HG03565 (cell line): ENCODE measurements at regions not wholly inside any gene's neighbourhood (a gene's known extent, or its start where the extent isn't known, plus 50 kb on each side); places are given as distances from the start of the nearest gene placed in this dataset.
A peak's percentile ranks its signal among the peaks of the same experiment; 100 is the strongest.

Experiments
- ATAC-seq: cut with Tn5 transposase; IDR thresholded peaks from one replicate; pipeline ENCODE4 v1.9.1; 2021; ENCODE audit warnings: mild to moderate bottlenecking, moderate library complexity; ENCODE audit not compliant: unreplicated experiment

DNA sequence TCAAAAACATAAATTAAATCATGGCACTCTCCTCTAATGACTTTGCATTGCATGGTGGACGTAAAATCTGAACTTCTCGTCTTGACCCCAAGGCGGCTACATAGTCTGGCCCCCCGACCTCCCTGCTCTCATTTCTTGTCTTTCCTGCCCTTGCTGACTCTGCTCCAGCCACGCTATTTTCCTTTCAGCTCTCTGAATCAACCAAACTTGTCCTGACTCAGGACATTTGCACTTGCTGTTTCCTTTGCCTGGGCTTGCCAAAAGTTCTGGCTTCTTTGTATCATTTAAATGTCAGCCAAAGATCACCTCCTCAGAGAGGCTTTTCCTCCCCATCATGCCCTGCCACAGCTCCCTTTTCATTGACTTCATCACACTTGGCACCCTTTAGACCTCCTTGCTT lies 107.7 kb upstream of the NFE2L3 start:
- no peak for ATAC-seq

DNA sequence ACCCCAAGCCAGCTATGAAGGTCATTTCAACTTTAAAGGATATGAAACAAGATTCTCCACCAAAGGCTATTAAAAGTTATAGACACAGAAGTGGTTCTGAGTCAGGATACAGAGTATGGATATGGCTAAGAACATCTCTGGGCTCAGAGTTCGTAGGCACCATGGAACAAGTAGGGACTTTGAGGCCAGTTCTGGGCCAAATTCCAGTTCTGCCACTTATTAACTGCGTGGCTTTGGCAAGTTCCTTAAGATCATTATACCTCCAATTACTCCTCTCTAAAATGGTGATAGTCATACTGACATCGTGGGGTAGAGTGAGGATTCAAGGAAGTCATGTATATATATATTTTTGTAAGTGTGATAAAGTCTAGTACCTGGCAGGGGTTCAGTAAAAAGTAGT lies 105.8 kb upstream of the NFE2L3 start:
- no peak for ATAC-seq

- no peak for ATAC-seq
Measured at GRCh38 chr7:26046878-26047277, 105.1 kb upstream of the NFE2L3 start.

DNA sequence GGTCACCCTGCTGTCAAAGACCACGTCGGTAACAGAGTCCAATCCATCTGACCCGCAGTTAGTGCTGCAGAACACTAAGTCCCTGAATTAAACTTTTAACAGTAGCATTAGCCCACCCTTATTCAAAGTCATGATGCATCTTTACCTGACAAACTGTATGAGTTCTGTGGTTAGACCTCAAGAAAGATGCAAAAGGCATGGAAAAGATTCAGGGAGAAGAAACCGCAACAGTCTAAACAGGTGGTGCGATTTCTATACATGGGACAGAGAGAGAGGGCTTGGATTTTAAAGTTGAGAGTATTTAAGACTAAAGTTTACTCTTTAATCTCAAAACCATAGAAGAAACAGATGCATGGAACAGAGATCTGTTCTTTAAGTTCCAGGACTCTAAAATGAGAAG lies 103.3 kb upstream of the NFE2L3 start:
- no peak for ATAC-seq

DNA sequence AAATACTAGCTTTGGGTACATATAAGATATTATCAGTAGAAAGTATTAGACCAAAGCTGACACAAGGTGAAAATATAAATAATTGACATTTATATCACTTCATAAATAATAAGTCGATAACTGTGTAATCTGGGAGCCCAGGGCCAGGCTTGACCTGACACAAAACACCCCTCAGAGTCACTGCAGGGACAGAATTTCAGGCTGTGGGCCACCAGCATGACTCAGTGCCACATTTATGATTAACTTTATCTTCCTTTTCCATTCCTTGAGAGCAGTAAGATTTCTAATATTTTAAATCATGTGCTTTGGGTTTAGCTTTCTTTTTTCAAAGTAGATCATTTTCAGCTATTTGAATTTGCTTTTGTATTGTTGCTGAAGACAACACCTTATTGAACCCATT lies 102.9 kb upstream of the NFE2L3 start:
- no peak for ATAC-seq

GRCh38 chr7:26051021-26051420 lies 101.0 kb upstream of the NFE2L3 start:
- no peak for ATAC-seq

DNA sequence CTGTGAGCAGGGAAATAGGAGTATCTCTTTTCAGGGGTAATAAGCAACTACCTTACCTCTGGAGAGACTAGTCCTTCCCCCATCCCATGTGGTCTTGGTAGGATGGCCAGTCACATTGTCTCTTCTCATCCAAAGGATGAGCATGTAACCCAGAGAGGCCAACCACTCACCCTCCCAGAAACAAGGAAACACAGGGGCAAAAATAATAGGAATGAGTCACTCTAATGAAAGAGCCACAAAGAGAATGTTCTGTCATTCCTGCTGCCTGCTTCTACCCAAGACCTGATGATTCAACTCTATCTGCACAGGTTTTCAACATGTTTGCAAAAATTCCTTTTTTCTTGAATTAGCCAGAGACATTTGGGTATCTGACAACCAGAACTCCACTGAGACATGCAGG lies 99.3 kb upstream of the NFE2L3 start:
- ATAC-seq: no peak

DNA sequence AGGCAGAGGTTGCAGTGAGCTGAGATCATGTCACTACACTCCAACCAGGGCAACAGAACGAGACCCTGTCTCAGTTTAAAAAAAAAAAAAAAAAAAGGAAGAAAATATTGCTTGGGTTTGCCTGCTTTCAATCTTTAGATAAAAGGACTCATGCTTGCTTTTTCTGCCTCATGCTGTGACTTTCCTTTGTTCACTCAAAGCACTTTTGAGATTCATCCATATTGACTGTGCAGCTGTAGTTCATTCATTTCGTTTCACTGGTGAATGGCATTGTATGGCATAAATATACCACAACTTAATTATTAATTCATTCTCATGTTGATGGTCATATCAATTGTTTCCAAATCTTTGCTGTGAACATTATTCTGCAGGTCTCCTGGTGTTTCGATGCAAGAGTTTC lies 97.6 kb upstream of the NFE2L3 start:
- no peak for ATAC-seq

- no peak for ATAC-seq
Measured at GRCh38 chr7:26055241-26055640, 96.8 kb upstream of the NFE2L3 start.

DNA sequence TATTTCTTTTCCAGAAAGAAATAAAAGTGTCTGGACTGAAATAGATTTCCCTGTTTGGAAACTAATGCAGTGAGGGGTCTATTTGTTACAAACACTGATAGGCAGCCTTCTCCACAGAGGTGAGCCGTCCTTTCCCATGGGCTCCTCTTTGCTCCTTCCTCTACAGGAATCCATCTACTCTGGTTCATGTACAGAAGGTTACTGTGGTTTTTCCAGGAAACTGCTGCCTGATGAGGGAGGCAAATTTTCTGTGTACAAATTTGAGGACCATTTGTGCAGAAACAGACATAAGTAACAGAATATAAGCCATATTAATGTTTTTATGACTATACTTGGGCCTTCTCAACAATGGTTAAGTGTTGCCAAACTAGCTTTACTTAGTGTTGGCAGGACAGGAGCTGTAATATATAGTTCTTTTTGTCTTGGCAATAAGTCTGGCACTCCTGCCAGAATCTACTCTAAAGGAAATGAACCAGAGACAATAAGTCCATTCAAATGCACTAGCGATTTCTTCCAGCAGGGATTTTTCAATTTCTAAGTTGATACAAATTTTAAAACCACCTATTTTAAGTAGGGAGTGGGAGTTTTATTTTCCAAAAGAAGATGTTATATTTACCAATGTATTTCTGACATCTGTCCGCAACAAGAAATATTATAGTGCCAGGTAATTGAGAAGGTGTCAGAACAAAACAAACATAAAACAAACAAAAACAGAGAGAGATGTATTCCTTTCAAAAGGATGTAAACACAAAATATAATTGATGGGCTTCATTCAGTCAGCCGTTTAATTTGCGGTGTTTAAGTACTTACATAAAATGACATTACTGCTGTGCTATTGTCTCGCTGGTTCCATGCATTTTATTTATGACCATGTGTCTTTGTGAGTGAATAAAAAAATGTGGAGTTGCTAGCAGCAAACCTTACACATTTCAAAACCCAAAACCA lies 91.0 kb upstream of the NFE2L3 start:
- ATAC-seq: no peak

GRCh38 chr7:26061678-26062603 lies 90.1 kb upstream of the NFE2L3 start:
- ATAC-seq: no peak

DNA sequence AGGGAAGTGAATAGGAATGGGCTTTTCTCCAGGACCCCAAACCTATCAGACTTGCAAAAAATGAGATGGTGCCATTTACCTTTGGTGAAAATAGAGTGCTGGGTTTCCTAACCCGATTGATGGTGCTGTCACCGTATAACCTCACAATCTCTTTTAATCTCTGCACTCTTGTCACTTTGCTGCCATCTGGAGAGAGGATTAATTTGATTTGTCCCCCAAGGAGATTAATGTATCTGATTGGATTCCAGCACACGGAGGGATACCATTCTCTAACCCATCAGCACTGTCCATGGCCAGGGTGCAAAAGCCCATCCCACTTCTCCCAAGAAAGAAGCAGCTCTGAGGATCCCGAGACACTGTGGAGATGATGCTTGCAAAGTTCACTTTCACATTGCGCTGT lies 86.3 kb upstream of the NFE2L3 start:
- ATAC-seq: no peak

GRCh38 chr7:26066736-26067135 lies 85.3 kb upstream of the NFE2L3 start:
- ATAC-seq: no peak

- no peak for ATAC-seq
Measured at GRCh38 chr7:26070290-26070689, 81.7 kb upstream of the NFE2L3 start.

- ATAC-seq: no peak
Measured at GRCh38 chr7:26071622-26072456, 80.2 kb upstream of the NFE2L3 start.

DNA sequence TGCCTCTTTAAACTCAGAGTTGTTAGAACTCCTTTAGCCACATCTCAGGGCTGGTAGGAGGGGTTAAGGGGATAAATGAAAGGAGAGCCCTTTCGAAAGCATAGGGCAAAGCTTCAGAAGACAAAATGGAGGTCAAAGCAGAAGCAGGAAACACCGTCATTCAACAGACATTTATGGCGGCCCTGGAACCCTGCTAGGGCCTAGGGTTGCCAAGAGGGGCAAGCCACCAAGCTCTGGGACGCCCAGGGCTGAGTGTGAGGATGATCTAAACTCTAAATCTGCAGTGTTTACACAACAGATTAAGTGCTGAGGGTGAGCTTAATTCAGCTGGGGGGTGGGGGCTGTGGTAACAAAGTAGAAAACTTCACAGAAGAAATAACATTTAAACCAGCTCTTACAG lies 79.0 kb upstream of the NFE2L3 start:
- ATAC-seq: no peak

DNA sequence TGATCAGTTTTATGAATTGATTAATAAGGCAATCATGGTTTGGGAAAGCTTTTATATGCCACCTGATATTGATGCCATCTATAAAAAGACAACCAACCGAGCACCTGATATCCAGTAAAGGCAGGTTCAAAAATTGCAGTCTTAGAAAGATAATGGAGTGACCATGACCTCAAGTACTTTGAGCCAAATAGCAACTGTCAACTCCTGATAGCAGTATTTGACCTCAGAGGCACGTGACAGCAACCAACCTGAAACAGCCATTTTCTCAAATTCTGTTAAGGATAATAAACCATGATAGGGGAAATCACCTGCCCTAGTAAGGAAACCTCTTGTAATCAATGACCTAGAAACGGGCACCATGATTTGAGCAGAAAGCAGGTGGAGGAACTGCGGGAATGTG lies 77.1 kb upstream of the NFE2L3 start:
- no peak for ATAC-seq

DNA sequence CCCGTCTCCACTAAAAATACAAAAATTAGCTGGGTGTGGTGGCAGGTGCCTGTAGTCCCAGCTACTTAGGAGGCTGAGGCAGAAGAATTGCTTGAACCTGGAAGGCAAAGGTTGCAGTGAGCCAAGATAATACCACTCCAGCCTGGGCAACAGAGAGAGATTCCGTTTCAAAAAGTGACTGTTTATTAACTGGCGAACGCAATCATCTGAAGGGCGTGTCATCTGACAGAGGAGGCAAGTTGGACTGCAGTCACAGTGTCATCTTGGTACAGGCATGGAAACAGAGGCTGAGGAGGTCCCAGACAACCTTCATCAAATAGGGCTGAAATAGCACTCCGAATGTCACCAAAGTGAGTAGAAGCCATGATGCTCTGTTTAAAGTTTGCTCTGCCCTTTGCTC lies 75.3 kb upstream of the NFE2L3 start:
- ATAC-seq: no peak

DNA sequence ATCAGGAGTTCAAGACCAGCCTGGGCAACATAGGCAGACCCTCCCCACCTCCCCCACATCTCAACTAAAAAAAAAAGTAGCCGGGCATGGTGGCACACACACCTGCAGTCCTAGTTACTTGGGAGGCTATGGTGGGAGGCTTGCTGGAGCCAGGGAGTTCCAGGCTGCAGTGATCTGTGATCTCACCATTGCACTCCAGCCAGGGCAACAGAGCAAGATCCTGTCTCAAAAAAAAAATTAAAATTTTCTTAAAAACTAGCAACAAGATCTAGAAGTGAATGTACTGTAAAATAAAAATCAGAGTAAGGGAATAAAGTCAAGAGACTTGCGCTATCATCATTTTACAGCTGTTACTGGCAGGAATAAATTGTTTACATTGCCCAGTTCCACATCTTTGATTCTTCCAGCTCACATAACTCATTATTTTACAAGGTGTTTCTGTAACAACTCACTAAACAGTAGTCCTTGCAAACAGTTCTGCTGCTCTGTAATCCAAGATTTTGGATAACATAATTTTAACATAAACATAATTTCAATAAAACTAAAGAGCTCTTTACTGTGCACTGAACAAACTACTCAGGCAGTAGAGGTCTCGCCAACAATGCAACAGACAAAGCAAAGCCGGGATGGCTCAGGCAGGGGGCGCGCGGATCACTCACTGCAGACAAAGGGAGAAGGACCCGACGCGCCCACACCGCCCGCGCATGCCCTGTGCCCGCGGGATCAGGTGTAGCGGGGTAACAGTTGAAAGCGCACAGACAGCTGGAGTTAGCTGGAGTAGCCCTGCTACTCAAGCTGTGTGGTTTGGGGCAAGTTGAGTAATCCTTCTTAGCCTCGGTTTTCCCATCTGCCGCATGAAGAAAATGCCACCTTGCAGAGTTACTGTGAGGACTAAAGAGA lies 73.3 kb upstream of the NFE2L3 start:
- ATAC-seq: peak; percentile 70

DNA sequence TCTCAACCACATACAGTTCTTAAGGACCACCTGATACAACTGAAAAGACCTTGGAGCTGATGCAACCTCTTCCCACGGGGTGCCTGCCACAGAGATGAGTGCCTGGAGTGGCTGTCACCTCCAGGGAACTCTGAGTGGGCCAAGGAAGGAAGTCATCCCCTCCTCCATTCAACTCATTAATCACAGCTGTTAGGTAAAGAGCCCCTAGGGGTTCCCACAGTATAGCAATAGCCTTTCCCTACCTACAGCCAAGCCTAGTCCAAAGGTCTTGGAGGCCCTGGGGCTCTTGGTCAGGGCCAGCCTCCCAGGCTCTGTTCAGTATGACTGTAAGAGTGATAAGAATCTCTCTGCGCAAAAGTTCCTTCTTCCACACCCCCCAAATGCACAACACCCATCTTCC lies 70.4 kb upstream of the NFE2L3 start:
- ATAC-seq: no peak
